ENCODE measurements at regions not wholly inside any gene's neighbourhood (a gene's known extent, or its start where the extent isn't known, plus 50 kb on each side); places are given as distances from the start of the nearest gene placed in this dataset.

DNA sequence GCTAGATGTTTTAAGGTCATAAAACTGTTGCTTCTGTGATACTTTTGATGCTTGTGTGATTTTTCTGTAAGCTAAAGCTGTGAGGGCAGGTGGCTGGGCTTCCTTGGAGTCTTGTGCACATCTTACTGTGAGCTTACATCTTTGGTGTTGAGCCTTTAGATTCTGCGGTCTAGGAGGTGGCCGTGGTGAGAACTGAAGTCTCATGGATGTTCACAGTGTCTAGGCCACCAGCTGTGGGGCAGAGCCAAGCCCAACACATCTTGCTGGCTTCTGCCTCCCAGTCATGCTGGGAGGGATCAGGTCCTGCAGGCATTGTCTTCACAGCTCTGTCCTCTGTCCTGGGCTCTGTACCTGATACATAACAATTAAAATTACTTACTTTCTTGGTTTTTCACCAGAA is 219.7 kb upstream of the HS6ST1 start:
- TF ChIP-seq, protein P1, sequence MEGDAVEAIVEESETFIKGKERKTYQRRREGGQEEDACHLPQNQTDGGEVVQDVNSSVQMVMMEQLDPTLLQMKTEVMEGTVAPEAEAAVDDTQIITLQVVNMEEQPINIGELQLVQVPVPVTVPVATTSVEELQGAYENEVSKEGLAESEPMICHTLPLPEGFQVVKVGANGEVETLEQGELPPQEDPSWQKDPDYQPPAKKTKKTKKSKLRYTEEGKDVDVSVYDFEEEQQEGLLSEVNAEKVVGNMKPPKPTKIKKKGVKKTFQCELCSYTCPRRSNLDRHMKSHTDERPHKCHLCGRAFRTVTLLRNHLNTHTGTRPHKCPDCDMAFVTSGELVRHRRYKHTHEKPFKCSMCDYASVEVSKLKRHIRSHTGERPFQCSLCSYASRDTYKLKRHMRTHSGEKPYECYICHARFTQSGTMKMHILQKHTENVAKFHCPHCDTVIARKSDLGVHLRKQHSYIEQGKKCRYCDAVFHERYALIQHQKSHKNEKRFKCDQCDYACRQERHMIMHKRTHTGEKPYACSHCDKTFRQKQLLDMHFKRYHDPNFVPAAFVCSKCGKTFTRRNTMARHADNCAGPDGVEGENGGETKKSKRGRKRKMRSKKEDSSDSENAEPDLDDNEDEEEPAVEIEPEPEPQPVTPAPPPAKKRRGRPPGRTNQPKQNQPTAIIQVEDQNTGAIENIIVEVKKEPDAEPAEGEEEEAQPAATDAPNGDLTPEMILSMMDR (IDR thresholded peaks at IDR 0.05 in 4 of 5, conservative IDR thresholded peaks at IDR 0.05 in 1 of 5): no peak
- TF ChIP-seq POLR2A (IDR thresholded peaks at IDR 0.05): no peak
